ENCODE measurements at regions not wholly inside any gene's neighbourhood (a gene's known extent, or its start where the extent isn't known, plus 50 kb on each side); places are given as distances from the start of the nearest gene placed in this dataset.

GRCh38 chr1:34270181-34270580 is 93.5 kb downstream of the C1orf94 start:
- no peak for DNase-seq (ENCODE audit: low read depth in 2 of 2)

GRCh38 chr1:34272152-34272551 is 95.4 kb downstream of the C1orf94 start:
- DNase-seq (ENCODE audit: low read depth in 2 of 2): no peak

- no peak for DNase-seq (ENCODE audit: low read depth in 2 of 2)
Observed at GRCh38 chr1:34275150-34275549, 98.4 kb downstream of the C1orf94 start.

GRCh38 chr1:34276606-34277005 is 99.9 kb downstream of the C1orf94 start:
- DNase-seq (ENCODE audit: low read depth in 2 of 2): no peak

- no peak for DNase-seq (ENCODE audit: low read depth in 2 of 2)
Observed at GRCh38 chr1:34277150-34277549, 100.4 kb downstream of the C1orf94 start.

GRCh38 chr1:34278211-34278610 is 101.5 kb downstream of the C1orf94 start:
- DNase-seq (ENCODE audit: low read depth in 2 of 2): no peak

- DNase-seq (ENCODE audit: low read depth in 2 of 2): no peak
Observed at GRCh38 chr1:34279971-34280370, 103.3 kb downstream of the C1orf94 start.

- no peak for DNase-seq (ENCODE audit: low read depth in 2 of 2)
Observed at GRCh38 chr1:34280509-34280908, 103.8 kb downstream of the C1orf94 start.

- DNase-seq (ENCODE audit: low read depth in 2 of 2): no peak
Observed at GRCh38 chr1:34283142-34283541, 106.4 kb downstream of the C1orf94 start.

- DNase-seq (ENCODE audit: low read depth in 2 of 2): no peak
Observed at GRCh38 chr1:34286511-34286910, 109.8 kb downstream of the C1orf94 start.

GRCh38 chr1:34290831-34291230 is 114.1 kb downstream of the C1orf94 start:
- no peak for DNase-seq (ENCODE audit: low read depth in 2 of 2)

- no peak for DNase-seq (ENCODE audit: low read depth in 2 of 2)
Observed at GRCh38 chr1:34292472-34292871, 115.8 kb downstream of the C1orf94 start.

- DNase-seq (ENCODE audit: low read depth in 2 of 2): no peak
Observed at GRCh38 chr1:34296059-34296458, 119.4 kb downstream of the C1orf94 start.

GRCh38 chr1:34302798-34303197 is 126.1 kb downstream of the C1orf94 start:
- DNase-seq (ENCODE audit: low read depth in 2 of 2): no peak

- DNase-seq (ENCODE audit: low read depth in 2 of 2): no peak
Observed at GRCh38 chr1:34303218-34303617, 126.5 kb downstream of the C1orf94 start.

GRCh38 chr1:34306568-34306967 is 129.9 kb downstream of the C1orf94 start:
- no peak for DNase-seq (ENCODE audit: low read depth in 2 of 2)

GRCh38 chr1:34312359-34312758 is 135.7 kb downstream of the C1orf94 start:
- DNase-seq (ENCODE audit: low read depth in 2 of 2): no peak

GRCh38 chr1:34315974-34316373 is 139.3 kb downstream of the C1orf94 start:
- DNase-seq (ENCODE audit: low read depth in 2 of 2): no peak

GRCh38 chr1:34316773-34317172 is 140.1 kb downstream of the C1orf94 start:
- no peak for DNase-seq (ENCODE audit: low read depth in 2 of 2)

- no peak for DNase-seq (ENCODE audit: low read depth in 2 of 2)
Observed at GRCh38 chr1:34319218-34319617, 142.5 kb downstream of the C1orf94 start.

GRCh38 chr1:34320053-34320669 is 143.5 kb downstream of the C1orf94 start:
- no peak for DNase-seq (ENCODE audit: low read depth in 2 of 2)

GRCh38 chr1:34322969-34323368 is 146.3 kb downstream of the C1orf94 start:
- no peak for DNase-seq (ENCODE audit: low read depth in 2 of 2)

- DNase-seq (ENCODE audit: low read depth in 2 of 2): no peak
Observed at GRCh38 chr1:34324879-34325440, 148.3 kb downstream of the C1orf94 start.

GRCh38 chr1:34328281-34328799 is 151.6 kb downstream of the C1orf94 start:
- no peak for DNase-seq (ENCODE audit: low read depth in 2 of 2)

Measured in stimulated activated CD8-positive, alpha-beta memory T cell treated with anti-CD3 and anti-CD28 coated beads, Interleukin-2, amount 100 ng/mL, for 48 hours (primary cell).